HAP-1 (cell line): ENCODE measurements at regions not wholly inside any gene's neighbourhood (a gene's known extent, or its start where the extent isn't known, plus 50 kb on each side); places are given as distances from the start of the nearest gene placed in this dataset.

ENCODE experiments used
- DNase-seq, 2 experiments: peaks; one replicate each; pipeline ENCODE4 v3.0.0-alpha.2; 2016 to 2020; ENCODE audit warnings: low spot score in 2 of 2
- H3K27me3 ChIP-seq: fragments of 250-450 bp; sonication (Bioruptor Pico); 2 replicates; pipeline ENCODE4 v1.5.1; 2020; ENCODE audit warnings: low read depth, mild to moderate bottlenecking, moderate library complexity
- H3K36me3 ChIP-seq: fragments of 250-450 bp; sonication (Bioruptor Pico); replicated peaks from 2 replicates; pipeline ENCODE4 v1.5.1; 2020; ENCODE audit warnings: mild to moderate bottlenecking
- H3K4me1 ChIP-seq: fragments of 250-450 bp; sonication (Bioruptor Pico); 2 replicates; pipeline ENCODE4 v1.5.1; 2020; ENCODE audit warnings: mild to moderate bottlenecking
- H3K4me3 ChIP-seq: fragments of 250-450 bp; sonication (Bioruptor Pico); 2 replicates; pipeline ENCODE4 v1.5.1; 2020; ENCODE audit warnings: mild to moderate bottlenecking, moderate library complexity
- H3K9me3 ChIP-seq: fragments of 250-450 bp; sonication (Bioruptor Pico); 2 replicates; pipeline ENCODE4 v1.5.1; 2020; ENCODE audit warnings: mild to moderate bottlenecking, moderate library complexity
- in situ Hi-C: fragments of 300-500 bp; cut with MboI; formaldehyde crosslinking; loops from 3 replicates; pipeline ENCODE4 v1.14.3; 2020; ENCODE audit warnings: low sequenced_read_pairs, inconsistent platforms, mixed read lengths

DNA sequence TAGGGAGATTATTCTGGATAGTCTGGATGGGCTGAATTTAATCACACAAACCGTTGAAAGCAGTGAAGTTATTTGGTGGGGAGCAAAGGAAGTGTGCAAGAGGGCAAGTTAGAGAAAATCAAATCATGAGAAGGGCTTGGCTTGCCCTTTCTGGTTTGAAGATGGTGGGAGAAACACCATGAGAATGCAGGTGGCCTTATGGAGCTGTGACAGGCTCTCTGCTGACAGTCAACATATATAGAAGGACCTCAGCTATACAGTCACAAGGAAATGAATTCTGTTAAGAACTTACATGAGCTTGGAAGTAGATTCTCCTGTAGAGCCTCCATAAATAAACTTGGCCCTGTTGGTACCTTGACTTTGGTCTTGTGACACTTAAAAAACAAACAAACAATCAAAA lies 72.3 kb downstream of the GMNC start:
- no peak overlapping the region for H3K4me3 ChIP-seq
- no peak for DNase-seq
- no peaks in the 10 kb centered on the region for H3K27me3 ChIP-seq
- H3K9me3 ChIP-seq: no peaks in the 10 kb centered on the region
- no peaks in the 10 kb centered on the region for H3K4me1 ChIP-seq
- in situ Hi-C loops: no loop called here
- no peaks in the 10 kb centered on the region for H3K36me3 ChIP-seq

DNA sequence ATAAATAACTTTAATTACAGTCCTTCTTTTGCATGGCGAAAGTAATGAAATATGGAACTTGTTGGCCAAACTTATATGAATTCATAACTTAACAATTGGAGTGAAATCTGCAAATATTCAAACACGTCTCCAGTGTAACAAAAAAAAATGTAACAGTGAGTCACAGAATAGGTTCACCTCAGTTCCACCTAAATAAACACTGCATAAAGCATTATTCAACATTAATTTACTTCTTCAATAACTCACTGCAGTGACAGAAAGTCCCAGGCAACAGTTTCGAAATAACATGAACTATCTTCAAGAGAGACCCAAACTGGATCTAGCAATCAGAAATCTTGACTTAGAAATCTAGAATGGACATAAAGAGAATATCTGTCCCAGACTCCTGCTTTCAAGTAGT lies 75.6 kb downstream of the GMNC start:
- H3K36me3 ChIP-seq: no peaks in the 10 kb centered on the region
- no peak overlapping the region for H3K4me3 ChIP-seq
- no peaks in the 10 kb centered on the region for H3K9me3 ChIP-seq
- H3K27me3 ChIP-seq: no peaks in the 10 kb centered on the region
- in situ Hi-C loops: no loop called here
- no peak for DNase-seq
- H3K4me1 ChIP-seq: no peaks in the 10 kb centered on the region

DNA sequence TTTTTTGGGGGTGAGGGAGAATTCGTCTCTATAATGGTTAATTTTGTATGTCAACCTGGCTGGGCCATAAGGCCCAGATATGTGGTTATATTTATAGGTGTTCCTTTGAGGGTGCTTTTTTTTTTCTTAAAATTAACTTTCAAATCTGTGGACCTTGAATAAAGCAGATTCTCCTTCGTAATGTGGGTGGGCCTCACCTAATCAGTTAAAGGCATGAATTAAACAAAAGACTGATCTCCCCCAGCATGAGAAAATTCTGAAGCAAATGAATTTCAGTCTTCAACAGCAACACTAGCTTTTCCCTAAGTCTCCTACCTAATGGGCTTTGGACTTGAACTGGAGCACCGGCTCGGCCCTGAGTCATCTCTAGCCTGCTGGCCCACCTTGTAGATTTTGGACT lies 77.4 kb downstream of the GMNC start:
- Histone ChIP-seq H3K4me3 (no peak overlapping the region), H3K36me3 (no peaks in the 10 kb centered on the region), H3K27me3 (no peaks in the 10 kb centered on the region), H3K9me3 (no peaks in the 10 kb centered on the region), H3K4me1 (no peaks in the 10 kb centered on the region)
- DNase-seq: no peak
- in situ Hi-C loops: no loop called here

DNA sequence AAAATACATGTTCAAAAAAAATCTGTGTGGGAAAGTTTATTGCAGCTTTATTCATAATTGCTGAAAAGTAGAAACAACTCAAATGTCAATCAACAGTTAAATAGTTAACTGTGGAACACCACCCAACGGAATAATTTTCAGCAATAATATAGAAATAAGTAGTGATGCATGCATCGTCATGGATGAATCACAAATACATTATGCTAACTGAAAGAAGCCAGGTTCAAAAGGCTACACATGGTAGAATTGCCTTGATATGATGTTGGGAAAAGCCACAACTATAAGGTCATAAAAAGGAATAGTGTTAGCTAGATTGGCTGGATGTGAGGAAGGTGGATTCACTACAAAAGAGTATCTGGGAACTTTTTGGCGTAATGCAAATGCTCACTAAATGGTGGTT lies 82.0 kb downstream of the GMNC start:
- Histone ChIP-seq H3K9me3 (no peaks in the 10 kb centered on the region), H3K4me1 (no peaks in the 10 kb centered on the region), H3K4me3 (no peak overlapping the region), H3K36me3 (no peaks in the 10 kb centered on the region), H3K27me3 (no peaks in the 10 kb centered on the region)
- in situ Hi-C loops: no loop called here
- no peak for DNase-seq

DNA sequence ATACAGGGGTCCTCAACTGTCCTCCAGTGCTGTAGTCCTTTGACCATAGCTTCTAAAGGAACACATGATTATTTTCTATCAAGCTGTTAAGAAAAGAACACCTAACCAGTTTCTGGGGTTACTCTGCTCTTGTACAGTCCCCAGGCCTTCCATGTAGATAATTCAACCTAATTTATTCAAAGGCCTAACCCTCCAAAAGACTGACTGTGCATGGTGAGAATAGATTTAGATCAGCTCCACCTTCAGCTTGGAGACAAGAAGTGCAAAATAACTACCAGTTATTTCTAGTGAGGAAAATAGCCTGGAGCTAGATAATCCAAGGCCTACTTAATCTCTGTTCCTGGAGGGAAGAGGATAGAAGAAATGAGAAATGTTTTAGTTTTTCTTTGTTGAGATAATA lies 87.9 kb downstream of the GMNC start:
- Histone ChIP-seq H3K4me1 (no peaks in the 10 kb centered on the region), H3K4me3 (no peak overlapping the region), H3K36me3 (no peaks in the 10 kb centered on the region), H3K9me3 (no peaks in the 10 kb centered on the region), H3K27me3 (no peaks in the 10 kb centered on the region)
- in situ Hi-C loops: no loop called here
- no peak for DNase-seq

DNA sequence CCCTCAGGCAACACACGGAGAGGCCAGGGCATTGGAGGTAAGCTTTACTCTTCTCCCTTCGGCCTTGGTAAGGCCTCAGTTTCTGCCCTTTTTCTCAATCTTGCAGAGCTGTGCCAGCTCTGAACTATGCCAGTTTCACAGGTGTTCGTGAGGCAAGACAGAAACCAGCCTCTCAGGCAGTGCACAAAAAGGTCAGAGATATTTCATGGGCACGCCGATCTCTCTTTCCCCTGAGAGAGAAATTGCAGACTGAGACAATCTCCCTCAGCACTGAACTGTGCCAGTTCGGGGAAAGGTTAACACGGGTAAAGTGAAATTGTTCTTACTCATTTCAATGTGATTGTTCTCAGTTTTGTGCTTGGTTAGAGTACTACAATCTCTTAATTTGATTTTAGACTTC lies 88.5 kb downstream of the GMNC start:
- H3K4me1 ChIP-seq: no peaks in the 10 kb centered on the region
- H3K27me3 ChIP-seq: no peaks in the 10 kb centered on the region
- in situ Hi-C loops: no loop called here
- no peaks in the 10 kb centered on the region for H3K9me3 ChIP-seq
- H3K4me3 ChIP-seq: no peak overlapping the region
- no peak for DNase-seq
- no peaks in the 10 kb centered on the region for H3K36me3 ChIP-seq

DNA sequence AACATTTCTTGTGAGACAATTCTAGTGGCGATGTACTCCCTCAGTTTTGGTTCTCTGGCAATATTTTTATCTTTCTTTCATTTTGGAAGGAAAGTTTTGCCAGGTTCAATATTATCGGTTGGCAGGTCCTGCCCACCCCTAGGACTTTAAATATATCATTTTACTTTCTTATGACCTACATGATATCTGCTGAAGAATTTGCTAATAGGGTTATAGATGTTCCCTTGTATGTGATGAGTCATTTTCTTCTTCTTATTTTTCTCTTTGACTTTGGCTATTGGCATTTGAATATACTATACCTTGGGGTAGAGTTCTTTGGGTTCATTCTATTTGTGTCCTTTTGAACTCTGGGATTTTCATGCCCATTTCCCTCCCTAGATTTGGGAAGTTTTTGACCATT lies 89.7 kb downstream of the GMNC start:
- no peak overlapping the region for H3K4me3 ChIP-seq
- in situ Hi-C loops: no loop called here
- no peaks in the 10 kb centered on the region for H3K36me3 ChIP-seq
- H3K9me3 ChIP-seq: no peaks in the 10 kb centered on the region
- H3K4me1 ChIP-seq: no peaks in the 10 kb centered on the region
- no peaks in the 10 kb centered on the region for H3K27me3 ChIP-seq
- DNase-seq: no peak

DNA sequence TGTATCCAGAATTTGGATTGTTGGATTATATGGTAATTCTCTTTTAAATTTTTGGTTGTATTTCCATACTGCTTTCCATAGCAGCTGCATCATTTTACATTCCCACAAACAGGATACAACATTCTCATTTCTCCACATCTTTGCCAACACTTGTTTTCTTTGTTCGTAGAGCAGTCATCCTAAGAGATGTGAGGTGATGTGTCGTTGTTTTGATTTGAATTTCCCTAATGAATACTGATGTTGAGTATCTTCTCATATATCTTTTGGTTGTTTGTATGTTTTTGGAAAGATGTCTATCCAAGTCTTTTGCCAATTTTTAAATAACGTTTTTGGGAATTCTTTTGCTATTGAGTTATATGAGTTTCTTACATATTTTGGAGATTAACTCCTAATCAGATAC lies 93.6 kb downstream of the GMNC start:
- no peak for DNase-seq
- Histone ChIP-seq H3K9me3 (no peaks in the 10 kb centered on the region), H3K36me3 (no peaks in the 10 kb centered on the region), H3K4me3 (no peak overlapping the region), H3K4me1 (no peaks in the 10 kb centered on the region; the same call in 1 of the 2 replicates), H3K27me3 (no peaks in the 10 kb centered on the region)
- in situ Hi-C loops: no loop called here

DNA sequence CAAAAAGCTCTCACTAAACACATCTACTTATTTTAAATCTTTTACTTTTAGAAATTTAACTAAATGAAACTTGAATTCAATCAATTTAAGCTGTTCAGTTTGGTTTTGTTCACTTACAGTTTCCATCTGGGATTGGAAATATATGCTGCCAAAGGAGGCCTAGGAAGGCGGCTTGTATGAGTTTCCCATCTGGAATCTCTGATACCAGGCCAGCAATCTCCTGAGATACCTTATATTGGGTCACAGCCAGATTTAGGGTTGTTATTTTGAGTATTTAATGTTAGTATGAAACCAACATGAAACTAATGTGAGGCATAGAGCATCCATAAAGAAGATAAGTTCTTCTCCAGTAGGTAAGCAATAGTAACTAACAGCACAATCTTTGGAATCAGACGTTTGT lies 94.6 kb downstream of the GMNC start:
- H3K4me1 ChIP-seq: no peaks in the 10 kb centered on the region; the same call in 1 of the 2 replicates
- H3K9me3 ChIP-seq: no peaks in the 10 kb centered on the region
- H3K27me3 ChIP-seq: no peaks in the 10 kb centered on the region
- no peaks in the 10 kb centered on the region for H3K36me3 ChIP-seq
- in situ Hi-C loops: no loop called here
- DNase-seq: no peak
- no peak overlapping the region for H3K4me3 ChIP-seq

DNA sequence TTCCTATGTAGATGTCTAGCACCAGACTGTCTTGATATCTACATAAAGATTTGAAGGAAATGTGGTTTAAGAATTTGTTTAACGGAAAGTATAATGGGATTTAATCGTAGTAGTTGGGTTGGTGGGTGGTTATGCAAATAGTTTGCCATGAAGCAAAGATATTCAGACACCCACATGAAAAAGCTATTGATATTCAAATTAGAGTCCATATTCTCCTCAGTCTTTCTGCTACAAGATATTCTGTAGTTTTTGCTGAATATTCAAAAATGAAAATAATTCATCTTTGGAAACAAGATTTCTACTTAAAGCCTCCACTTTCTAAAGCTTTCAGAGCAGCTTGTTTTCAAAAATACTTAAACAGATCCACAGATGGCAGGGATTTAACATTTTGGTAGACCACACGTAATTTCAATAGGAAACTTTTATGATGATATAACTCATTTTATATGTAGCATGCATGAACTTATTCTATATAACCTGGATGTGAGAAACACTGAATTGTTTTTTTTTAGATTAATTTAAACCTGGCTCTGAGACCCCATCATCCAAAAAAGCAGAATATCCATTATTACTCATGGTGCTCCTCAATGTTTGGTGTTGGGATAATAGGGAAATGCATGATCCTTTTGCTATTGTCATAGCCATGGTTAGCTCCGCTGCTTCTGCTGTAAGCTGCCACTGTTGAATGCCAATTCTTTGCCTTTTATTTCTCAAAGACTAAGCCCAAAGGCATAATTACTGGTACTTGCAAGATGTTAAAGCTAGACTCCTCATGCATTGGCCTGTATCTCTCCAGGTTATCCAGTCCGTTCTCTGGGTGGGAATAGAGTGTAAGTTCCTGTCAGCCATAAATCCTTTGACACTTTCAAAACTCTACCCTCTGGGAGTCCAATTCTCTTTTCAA lies 98.0 kb downstream of the GMNC start:
- in situ Hi-C loops: no loop called here
- no peak for DNase-seq
- Histone ChIP-seq H3K27me3 (no peaks in the 10 kb centered on the region), H3K4me3 (no peak overlapping the region), H3K9me3 (no peaks in the 10 kb centered on the region), H3K36me3 (no peaks in the 10 kb centered on the region), H3K4me1 (no peaks in the 10 kb centered on the region; the same call in 1 of the 2 replicates)

DNA sequence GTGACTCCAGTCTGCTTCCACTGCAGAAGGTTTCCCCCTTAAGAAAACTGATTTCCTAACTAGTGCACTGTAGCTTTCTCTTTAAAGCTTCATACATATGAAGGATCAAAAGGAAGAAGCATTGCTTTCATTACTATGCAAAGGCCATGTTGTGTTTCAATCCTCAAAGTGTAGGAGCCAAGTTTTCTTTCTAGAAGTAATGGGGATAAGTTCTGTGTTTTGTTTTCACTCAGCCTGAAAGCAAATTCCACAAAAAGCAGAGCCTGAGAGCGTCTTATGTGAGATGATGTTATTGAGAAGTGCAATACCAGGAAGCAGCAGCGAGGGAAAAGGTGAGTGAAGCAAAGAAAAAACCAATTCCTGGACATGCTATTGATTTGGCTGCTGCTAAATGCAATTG lies 99.7 kb downstream of the GMNC start:
- in situ Hi-C loops: no loop called here

DNA sequence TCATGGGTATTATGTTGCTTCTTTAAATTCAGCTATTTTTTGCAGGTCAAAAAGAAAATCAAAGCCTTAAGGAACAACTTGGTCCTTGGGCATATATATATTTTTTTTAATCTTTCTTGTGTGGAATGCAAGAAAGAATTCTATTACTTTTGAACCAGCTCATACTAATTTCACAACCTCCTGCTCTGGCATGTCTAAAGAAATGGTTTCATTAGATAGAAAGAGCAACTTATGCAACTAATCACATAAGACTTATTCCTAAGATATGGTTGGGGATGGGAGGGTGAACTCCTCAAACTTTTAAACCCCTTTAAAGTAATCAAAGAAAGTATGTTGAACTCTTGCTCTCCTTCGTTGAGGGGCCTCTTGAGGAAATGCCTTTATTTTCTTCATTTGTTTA lies 114.9 kb downstream of the GMNC start:
- H3K9me3 ChIP-seq: no peaks in the 10 kb centered on the region
- H3K4me1 ChIP-seq: no peaks in the 10 kb centered on the region
- no peak for DNase-seq
- in situ Hi-C loops: no loop called here
- no peaks in the 10 kb centered on the region for H3K27me3 ChIP-seq
- no peaks in the 10 kb centered on the region for H3K36me3 ChIP-seq
- H3K4me3 ChIP-seq: no peak overlapping the region

More for the DNA sequence above, 99.7 kb downstream of the GMNC start:
- DNase-seq: no peak
- Histone ChIP-seq H3K36me3 (no peaks in the 10 kb centered on the region), H3K4me1 (no peaks in the 10 kb centered on the region; the same call in 1 of the 2 replicates), H3K9me3 (no peaks in the 10 kb centered on the region), H3K4me3 (no peak overlapping the region), H3K27me3 (no peaks in the 10 kb centered on the region)

DNA sequence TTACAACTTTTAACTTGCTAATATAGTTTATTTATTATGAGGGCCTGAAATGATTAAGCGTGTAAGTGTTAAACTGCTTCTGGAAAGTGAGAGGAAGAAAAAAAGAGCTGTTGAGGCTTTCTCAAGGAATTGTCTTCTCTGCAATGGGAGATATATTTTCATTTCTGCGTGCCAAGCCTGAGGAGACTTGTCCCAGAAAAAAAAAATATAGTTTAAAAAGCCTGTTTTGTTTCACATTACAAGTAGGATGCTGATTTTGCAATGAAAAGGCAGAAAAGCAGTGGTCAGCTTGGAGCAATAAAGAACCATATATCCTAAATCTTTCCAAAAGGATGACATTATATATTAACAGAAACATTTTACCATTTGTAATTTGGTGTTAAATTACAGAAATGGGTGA lies 115.5 kb downstream of the GMNC start:
- DNase-seq: no peak
- no peaks in the 10 kb centered on the region for H3K36me3 ChIP-seq
- in situ Hi-C loops: no loop called here
- H3K4me1 ChIP-seq: no peaks in the 10 kb centered on the region
- H3K9me3 ChIP-seq: no peaks in the 10 kb centered on the region
- no peak overlapping the region for H3K4me3 ChIP-seq
- no peaks in the 10 kb centered on the region for H3K27me3 ChIP-seq

DNA sequence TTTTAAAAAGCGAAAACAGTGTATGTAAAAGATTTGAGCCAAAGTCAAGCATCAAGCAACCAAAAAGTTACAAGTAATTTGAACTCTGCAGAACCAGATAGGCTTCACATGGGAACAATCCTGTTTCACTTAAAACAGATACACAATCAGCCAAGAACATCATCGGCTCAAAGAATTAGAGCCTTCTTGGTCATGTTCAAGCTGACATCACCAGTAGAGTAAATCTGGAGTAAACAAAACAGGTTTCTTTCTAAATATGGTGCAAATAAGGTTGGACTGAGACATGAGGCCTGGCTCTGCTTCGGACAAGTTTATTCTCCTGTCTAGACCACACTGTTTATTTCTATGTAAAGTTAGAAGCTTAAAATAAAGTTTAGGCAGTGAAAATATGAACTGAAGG lies 116.0 kb downstream of the GMNC start:
- Histone ChIP-seq H3K36me3 (no peaks in the 10 kb centered on the region), H3K27me3 (no peaks in the 10 kb centered on the region), H3K4me1 (no peaks in the 10 kb centered on the region), H3K4me3 (no peak overlapping the region), H3K9me3 (no peaks in the 10 kb centered on the region)
- no peak for DNase-seq
- in situ Hi-C loops: no loop called here

DNA sequence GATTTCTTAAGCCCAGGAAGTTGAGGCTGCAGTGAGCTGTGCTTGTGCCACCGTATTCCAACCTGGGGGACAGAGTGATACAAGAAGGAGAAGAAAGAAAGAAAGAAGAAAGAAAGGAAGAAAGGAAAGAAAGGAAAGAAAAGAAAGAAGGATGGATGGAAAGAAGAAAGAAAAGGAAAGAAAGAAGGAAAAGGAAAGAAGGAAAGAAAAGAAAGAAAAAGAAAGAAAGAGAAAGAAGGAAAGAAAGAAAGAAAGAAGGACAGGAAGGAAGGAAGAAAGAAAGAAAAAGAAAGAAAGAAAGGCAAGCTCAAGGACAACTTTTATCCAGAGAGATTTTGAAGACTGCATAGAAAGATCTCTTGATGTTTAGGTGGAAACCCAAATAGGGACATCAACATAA lies 120.7 kb downstream of the GMNC start:
- H3K4me3 ChIP-seq: no peak overlapping the region
- no peaks in the 10 kb centered on the region for H3K9me3 ChIP-seq
- in situ Hi-C loops: no loop called here
- peaks cover 15% of the 10 kb centered on the region for H3K4me1 ChIP-seq
- DNase-seq: no peak
- H3K36me3 ChIP-seq: no peaks in the 10 kb centered on the region
- no peaks in the 10 kb centered on the region for H3K27me3 ChIP-seq
